ENCODE measurements at regions not wholly inside any gene's neighbourhood (a gene's known extent, or its start where the extent isn't known, plus 50 kb on each side); places are given as distances from the start of the nearest gene placed in this dataset.

DNA sequence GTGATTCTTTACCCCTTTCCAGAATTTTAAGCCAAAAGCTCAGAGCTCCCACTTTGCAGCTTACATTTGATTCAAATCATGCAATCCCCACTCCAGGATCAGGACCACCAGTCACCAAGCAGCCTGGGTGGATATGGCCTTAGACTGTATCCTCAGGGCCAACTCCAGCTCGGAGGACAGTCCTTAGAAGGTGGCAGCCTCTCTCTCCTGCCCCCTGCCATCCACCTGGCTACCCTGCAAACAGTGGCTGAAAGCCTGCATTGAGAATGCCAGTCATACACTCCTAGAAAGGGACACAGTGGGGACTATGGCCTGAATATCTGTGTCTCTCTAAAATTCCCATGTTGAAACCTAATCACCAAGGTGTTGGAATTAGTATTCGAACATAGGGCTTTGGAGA is 50.0 kb upstream of the KCNMA1 start:
- H3K27ac ChIP-seq (ENCODE audit: low read length, poor library complexity, severe bottlenecking), result no peak overlapping the region
- H2BK5ac ChIP-seq (ENCODE audit: low read depth, low read length, poor library complexity, severe bottlenecking), result no peak overlapping the region
- H2BK12ac ChIP-seq (ENCODE audit: low read length in 2 of 2), result no peak overlapping the region
- no peak overlapping the region for H3K14ac ChIP-seq (ENCODE audit: low read length in 2 of 2)
- no peak for DNase-seq
- no peaks in the 10 kb centered on the region for H3K79me1 ChIP-seq (replicated peaks; ENCODE audit: low read length, poor library complexity, severe bottlenecking)
- no peak overlapping the region for H4K8ac ChIP-seq (ENCODE audit: low read length)
- no peak overlapping the region for H2AFZ ChIP-seq (ENCODE audit: low read depth, low read length)
- H3K4me2 ChIP-seq (ENCODE audit: low read length, poor library complexity, severe bottlenecking), result no peak overlapping the region
- H3K23ac ChIP-seq (ENCODE audit: low read length in 2 of 2), result no peak overlapping the region
- H3K36me3 ChIP-seq (ENCODE audit: control insufficient read depth in 1 of 2, insufficient read depth in 2 of 2, low read depth in 1 of 2, low read length in 2 of 2), result no peaks in the 10 kb centered on the region
- no peak overlapping the region for H2AK5ac ChIP-seq (ENCODE audit: low read length, severe bottlenecking)
- H3K18ac ChIP-seq (ENCODE audit: low read depth in 1 of 2, low read length in 2 of 2), result no peak overlapping the region
- H3K4me1 ChIP-seq (ENCODE audit: control insufficient read depth, insufficient read depth, low read depth, low read length), result peaks cover 1% of the 10 kb centered on the region
- H3K9ac ChIP-seq (ENCODE audit: low read length), result no peak overlapping the region
- H3K27me3 ChIP-seq (ENCODE audit: control insufficient read depth in 1 of 2, insufficient read depth in 1 of 2, low read length in 2 of 2), result peaks cover 6 to 69% of the 10 kb centered on the region in 2 experiments
- no peak overlapping the region for H2BK15ac ChIP-seq (ENCODE audit: low read depth, poor library complexity, severe bottlenecking)
- no peak overlapping the region for H3K4me3 ChIP-seq (ENCODE audit: insufficient read depth in 1 of 2, low read depth in 1 of 2, low read length in 2 of 2)
- H4K91ac ChIP-seq (ENCODE audit: low read length), result no peak overlapping the region
- no peak overlapping the region for H2BK120ac ChIP-seq (ENCODE audit: low read depth, low read length)
- WGBS, result 63% methylated on average over 2 of the region's 2 CpGs
- no peak overlapping the region for H3K4ac ChIP-seq (ENCODE audit: low read depth in 1 of 2, low read length in 2 of 2)
- H3K9me3 ChIP-seq (ENCODE audit: control insufficient read depth, low read length), result no peaks in the 10 kb centered on the region

Measured in mesenchymal stem cell (in vitro differentiated cells and primary cell).